ENCODE measurements at regions not wholly inside any gene's neighbourhood (a gene's known extent, or its start where the extent isn't known, plus 50 kb on each side); places are given as distances from the start of the nearest gene placed in this dataset.
A peak's percentile ranks its signal among the peaks of the same experiment; 100 is the strongest.
"Not testable (repeated sequence)": the region's sequence is repeated elsewhere in the genome, so short reads cannot be mapped to it uniquely, and the experiment has no call there.

- intact Hi-C loops (cut with DNase I; ENCODE audit: low total_unique reads); H3K27ac ChIP-seq; H3K4me1 ChIP-seq; H3K4me3 ChIP-seq; H3K36me3 ChIP-seq; H3K27me3 ChIP-seq (replicated peaks in 1 of 7): not testable (repeated sequence)
- peaks cover 0 to 34% (median 24%) of the 10 kb centered on the region in 8 donors for H3K9me3 ChIP-seq
- WGBS, 5 donors = 52 to 58% (median 53%) methylated on average over 3 of the region's 3 CpGs
- DNase-seq = peak; percentile 16
Observed at GRCh38 chr15:20284891-20285535, 256.6 kb downstream of the GOLGA6L6 start.

GRCh38 chr15:20283651-20284050, 257.9 kb downstream of the GOLGA6L6 start:
- WGBS, 5 donors = 53 to 60% (median 56%) methylated on average over 3 of the region's 3 CpGs
- intact Hi-C loops (cut with DNase I; ENCODE audit: low total_unique reads); H3K27ac ChIP-seq; H3K36me3 ChIP-seq; H3K4me3 ChIP-seq; H3K27me3 ChIP-seq (replicated peaks in 1 of 7); H3K4me1 ChIP-seq: not testable (repeated sequence)
- peaks cover 0 to 46% (median 30%) of the 10 kb centered on the region in 8 donors for H3K9me3 ChIP-seq
- DNase-seq = peak; percentile 55

GRCh38 chr15:20282491-20282943, 259.1 kb downstream of the GOLGA6L6 start:
- H3K4me3 ChIP-seq; intact Hi-C loops (cut with DNase I; ENCODE audit: low total_unique reads); H3K36me3 ChIP-seq; H3K4me1 ChIP-seq; H3K27me3 ChIP-seq (replicated peaks in 1 of 7); H3K27ac ChIP-seq: not testable (repeated sequence)
- peak; percentile 83 for DNase-seq
- WGBS, 5 donors = 83 to 86% (median 85%) methylated on average over 29 of the region's 29 CpGs
- H3K9me3 ChIP-seq = peaks cover 0 to 55% (median 33%) of the 10 kb centered on the region in 8 donors

- H3K4me1 ChIP-seq; H3K4me3 ChIP-seq; H3K27ac ChIP-seq; H3K36me3 ChIP-seq; intact Hi-C loops (cut with DNase I; ENCODE audit: low total_unique reads); H3K27me3 ChIP-seq (replicated peaks in 1 of 7): not testable (repeated sequence)
- peaks cover 0 to 63% (median 36%) of the 10 kb centered on the region in 8 donors for H3K9me3 ChIP-seq
- DNase-seq = peak; percentile 72
- 70 to 82% (median 77%) methylated on average over 7 of the region's 7 CpGs for WGBS, 5 donors
Observed at GRCh38 chr15:20281567-20282275, 259.9 kb downstream of the GOLGA6L6 start.

- H3K9me3 ChIP-seq = peaks cover 0 to 67% (median 38%) of the 10 kb centered on the region in 8 donors
Observed at GRCh38 chr15:20280933-20281463, 260.6 kb downstream of the GOLGA6L6 start.

GRCh38 chr15:20280141-20280932, 261.3 kb downstream of the GOLGA6L6 start:
- WGBS, 5 donors = 72 to 85% (median 78%) methylated on average over 13 of the region's 13 CpGs
- DNase-seq = peak; percentile 75

More at GRCh38 chr15:20280933-20281463, 260.6 kb downstream of the GOLGA6L6 start:
- H3K27me3 ChIP-seq (replicated peaks in 1 of 7) = no peaks in the 10 kb centered on the region
- intact Hi-C loops (cut with DNase I; ENCODE audit: low total_unique reads) = no loop called here
- H3K36me3 ChIP-seq = no peaks in the 10 kb centered on the region
- 81 to 85% (median 84%) methylated on average over 15 to 16 of the region's 16 CpGs for WGBS, 5 donors
- no peaks in the 10 kb centered on the region for H3K4me1 ChIP-seq
- no peak for TF ChIP-seq POLR2A (IDR thresholded peaks at IDR 0.05)
- TF ChIP-seq CTCF (IDR thresholded peaks at IDR 0.05 in 8 of 11, conservative IDR thresholded peaks at IDR 0.05 in 3 of 11) = no peak
- TF ChIP-seq POLR2AphosphoS5 (IDR thresholded peaks at IDR 0.05) = no peak
- H3K27ac ChIP-seq = no peak overlapping the region
- H3K4me3 ChIP-seq = no peak overlapping the region
- peak; percentile 83 for DNase-seq

GRCh38 chr15:20279056-20279455, 262.5 kb downstream of the GOLGA6L6 start:
- H3K4me1 ChIP-seq; intact Hi-C loops (cut with DNase I; ENCODE audit: low total_unique reads); H3K36me3 ChIP-seq; H3K4me3 ChIP-seq; H3K27ac ChIP-seq; H3K27me3 ChIP-seq (replicated peaks in 1 of 7); DNase-seq: not testable (repeated sequence)
- WGBS, 5 donors = 56 to 66% (median 64%) methylated on average over 4 of the region's 4 CpGs
- H3K9me3 ChIP-seq = peaks cover 0 to 71% (median 39%) of the 10 kb centered on the region in 8 donors

More at GRCh38 chr15:20280141-20280932, 261.3 kb downstream of the GOLGA6L6 start:
- H3K27me3 ChIP-seq (replicated peaks in 1 of 7); H3K4me3 ChIP-seq; H3K36me3 ChIP-seq; intact Hi-C loops (cut with DNase I; ENCODE audit: low total_unique reads); H3K27ac ChIP-seq; H3K4me1 ChIP-seq: not testable (repeated sequence)
- peaks cover 0 to 63% (median 38%) of the 10 kb centered on the region in 8 donors for H3K9me3 ChIP-seq

- H3K27me3 ChIP-seq (replicated peaks in 1 of 7); H3K27ac ChIP-seq; H3K4me3 ChIP-seq; H3K4me1 ChIP-seq; intact Hi-C loops (cut with DNase I; ENCODE audit: low total_unique reads); H3K36me3 ChIP-seq: not testable (repeated sequence)
- peak; percentile 51 for DNase-seq
- WGBS, 5 donors = 27 to 48% (median 30%) methylated on average over 1 of the region's 1 CpG
- H3K9me3 ChIP-seq = peaks cover 0 to 77% (median 40%) of the 10 kb centered on the region in 8 donors
Observed at GRCh38 chr15:20278376-20278775, 263.2 kb downstream of the GOLGA6L6 start.

GRCh38 chr15:20277451-20277850, 264.1 kb downstream of the GOLGA6L6 start:
- H3K27me3 ChIP-seq (replicated peaks in 1 of 7); H3K27ac ChIP-seq; H3K4me1 ChIP-seq; DNase-seq; H3K36me3 ChIP-seq; H3K4me3 ChIP-seq; intact Hi-C loops (cut with DNase I; ENCODE audit: low total_unique reads): not testable (repeated sequence)
- WGBS, 5 donors = 72 to 87% (median 82%) methylated on average over 3 of the region's 3 CpGs
- peaks cover 0 to 80% (median 38%) of the 10 kb centered on the region in 8 donors for H3K9me3 ChIP-seq
